Immature natural killer cell (primary cell): ENCODE measurements at regions not wholly inside any gene's neighbourhood (a gene's known extent, or its start where the extent isn't known, plus 50 kb on each side); places are given as distances from the start of the nearest gene placed in this dataset.
"Not testable (repeated sequence)": the region's sequence is repeated elsewhere in the genome, so short reads cannot be mapped to it uniquely, and the experiment has no call there.

Source experiments
- DNase-seq, 3 donors: peaks; one replicate each; pipeline ENCODE4 v3.0.0; 2022; ENCODE audit warnings: mixed read lengths in 1 of 3
- H3K27ac Mint-ChIP-seq, 6 donors: one replicate each; pipeline ENCODE4 v1.8.0; 2020; ENCODE audit warnings: mixed read lengths in 6 of 6, mild to moderate bottlenecking in 5 of 6, inconsistent platforms in 4 of 6, moderate library complexity in 3 of 6
- H3K27me3 Mint-ChIP-seq, 3 donors: one replicate each; pipeline ENCODE4 v1.8.0; 2020 to 2021; ENCODE audit warnings: low read depth in 3 of 3, mild to moderate bottlenecking in 3 of 3, mixed read lengths in 3 of 3, moderate library complexity in 3 of 3, inconsistent platforms in 1 of 3
- H3K36me3 Mint-ChIP-seq, 3 donors: one replicate each; pipeline ENCODE4 v1.8.0; 2020; ENCODE audit warnings: mixed read lengths in 3 of 3, inconsistent platforms in 2 of 3, mild to moderate bottlenecking in 2 of 3
- H3K4me1 Mint-ChIP-seq, 2 donors: one replicate each; pipeline ENCODE4 v1.8.0; 2020; ENCODE audit warnings: inconsistent platforms in 2 of 2, mild to moderate bottlenecking in 2 of 2, mixed read lengths in 2 of 2, moderate library complexity in 1 of 2
- H3K4me3 Mint-ChIP-seq, 5 donors: one replicate each; pipeline ENCODE4 v1.8.0; 2020; ENCODE audit warnings: mild to moderate bottlenecking in 5 of 5, mixed read lengths in 5 of 5, inconsistent platforms in 3 of 5, moderate library complexity in 3 of 5
- H3K9me3 Mint-ChIP-seq, 6 donors: one replicate each; pipeline ENCODE4 v1.8.0; 2020; ENCODE audit warnings: mild to moderate bottlenecking in 6 of 6, mixed read lengths in 6 of 6, inconsistent platforms in 4 of 6, moderate library complexity in 3 of 6

GRCh38 chr13:60869941-60870613, 473.1 kb downstream of the TDRD3 start:
- peaks cover 0 to 3% (median 0%) of the 10 kb centered on the region in 3 donors for H3K36me3 Mint-ChIP-seq
- DNase-seq: no peak
- no peak overlapping the region for H3K4me3 Mint-ChIP-seq
- H3K4me1 Mint-ChIP-seq: no peaks in the 10 kb centered on the region
- peaks cover 15 to 57% (median 36%) of the 10 kb centered on the region in 6 donors for H3K9me3 Mint-ChIP-seq
- no peak overlapping the region for H3K27ac Mint-ChIP-seq
- no peaks in the 10 kb centered on the region for H3K27me3 Mint-ChIP-seq

GRCh38 chr13:60869225-60869624, 472.2 kb downstream of the TDRD3 start:
- peaks cover 15 to 60% (median 39%) of the 10 kb centered on the region in 6 donors for H3K9me3 Mint-ChIP-seq
- no peak overlapping the region for H3K4me3 Mint-ChIP-seq
- DNase-seq: no peak
- H3K27ac Mint-ChIP-seq: no peak overlapping the region
- H3K36me3 Mint-ChIP-seq: peaks cover 0 to 3% (median 0%) of the 10 kb centered on the region in 3 donors
- no peaks in the 10 kb centered on the region for H3K4me1 Mint-ChIP-seq
- no peaks in the 10 kb centered on the region for H3K27me3 Mint-ChIP-seq

GRCh38 chr13:60862036-60862435, 465.0 kb downstream of the TDRD3 start:
- no peaks in the 10 kb centered on the region for H3K4me1 Mint-ChIP-seq
- no peak overlapping the region for H3K27ac Mint-ChIP-seq
- no peak overlapping the region for H3K4me3 Mint-ChIP-seq
- H3K9me3 Mint-ChIP-seq: peaks cover 16 to 52% (median 38%) of the 10 kb centered on the region in 6 donors
- no peaks in the 10 kb centered on the region for H3K36me3 Mint-ChIP-seq
- DNase-seq: no peak
- peaks cover 0 to 1% (median 0%) of the 10 kb centered on the region in 3 donors for H3K27me3 Mint-ChIP-seq

GRCh38 chr13:60857698-60858097, 460.7 kb downstream of the TDRD3 start:
- H3K4me3 Mint-ChIP-seq: no peak overlapping the region
- H3K36me3 Mint-ChIP-seq: no peaks in the 10 kb centered on the region
- no peak for DNase-seq
- H3K4me1 Mint-ChIP-seq: no peaks in the 10 kb centered on the region
- peaks cover 12 to 48% (median 23%) of the 10 kb centered on the region in 6 donors for H3K9me3 Mint-ChIP-seq
- no peak overlapping the region for H3K27ac Mint-ChIP-seq
- H3K27me3 Mint-ChIP-seq: no peaks in the 10 kb centered on the region

GRCh38 chr13:60852886-60853285, 455.9 kb downstream of the TDRD3 start:
- no peak overlapping the region for H3K4me3 Mint-ChIP-seq
- no peaks in the 10 kb centered on the region for H3K27me3 Mint-ChIP-seq
- no peak for DNase-seq
- H3K4me1 Mint-ChIP-seq: no peaks in the 10 kb centered on the region
- H3K27ac Mint-ChIP-seq: no peak overlapping the region
- H3K9me3 Mint-ChIP-seq: peaks cover 0 to 70% (median 19%) of the 10 kb centered on the region in 6 donors
- H3K36me3 Mint-ChIP-seq: no peaks in the 10 kb centered on the region

- H3K4me3 Mint-ChIP-seq: no peak overlapping the region
- H3K27me3 Mint-ChIP-seq: no peaks in the 10 kb centered on the region
- no peak overlapping the region for H3K27ac Mint-ChIP-seq
- DNase-seq: no peak
- no peaks in the 10 kb centered on the region for H3K36me3 Mint-ChIP-seq
- no peaks in the 10 kb centered on the region for H3K4me1 Mint-ChIP-seq
- H3K9me3 Mint-ChIP-seq: peaks cover 2 to 72% (median 20%) of the 10 kb centered on the region in 6 donors
These were observed 454.4 kb downstream of the TDRD3 start for GRCh38 chr13:60851378-60851777.

GRCh38 chr13:60850526-60850925, 453.5 kb downstream of the TDRD3 start:
- Mint-ChIP-seq H3K4me3 (no peak overlapping the region), H3K4me1 (no peaks in the 10 kb centered on the region), H3K9me3 (peaks cover 6 to 78% (median 20%) of the 10 kb centered on the region in 6 donors), H3K27ac (no peak overlapping the region), H3K36me3 (no peaks in the 10 kb centered on the region), H3K27me3 (no peaks in the 10 kb centered on the region)
- no peak for DNase-seq

GRCh38 chr13:60838581-60838980, 441.6 kb downstream of the TDRD3 start:
- Mint-ChIP-seq H3K27ac (no peak overlapping the region), H3K4me1 (no peaks in the 10 kb centered on the region), H3K4me3 (no peak overlapping the region)

GRCh38 chr13:60837806-60838205, 440.8 kb downstream of the TDRD3 start:
- H3K36me3 Mint-ChIP-seq: peaks cover 0 to 3% (median 0%) of the 10 kb centered on the region in 3 donors
- H3K4me1 Mint-ChIP-seq: no peaks in the 10 kb centered on the region
- no peak overlapping the region for H3K4me3 Mint-ChIP-seq
- H3K27ac Mint-ChIP-seq: no peak overlapping the region
- H3K27me3 Mint-ChIP-seq: no peaks in the 10 kb centered on the region
- peaks cover 11 to 49% (median 26%) of the 10 kb centered on the region in 6 donors for H3K9me3 Mint-ChIP-seq
- no peak for DNase-seq

More at GRCh38 chr13:60838581-60838980, 441.6 kb downstream of the TDRD3 start:
- DNase-seq: no peak
- no peaks in the 10 kb centered on the region for H3K27me3 Mint-ChIP-seq
- peaks cover 0 to 3% (median 0%) of the 10 kb centered on the region in 3 donors for H3K36me3 Mint-ChIP-seq
- peaks cover 11 to 55% (median 24%) of the 10 kb centered on the region in 6 donors for H3K9me3 Mint-ChIP-seq

- DNase-seq: no peak
- Mint-ChIP-seq H3K36me3 (peaks cover 0 to 3% (median 0%) of the 10 kb centered on the region in 3 donors), H3K27ac (no peak overlapping the region), H3K4me1 (no peaks in the 10 kb centered on the region), H3K27me3 (no peaks in the 10 kb centered on the region), H3K4me3 (no peak overlapping the region), H3K9me3 (peaks cover 13 to 39% (median 23%) of the 10 kb centered on the region in 6 donors)
These were observed 439.8 kb downstream of the TDRD3 start for GRCh38 chr13:60836821-60837220.

GRCh38 chr13:60811581-60811980, 414.6 kb downstream of the TDRD3 start:
- Mint-ChIP-seq H3K9me3 (peaks cover 9 to 48% (median 16%) of the 10 kb centered on the region in 6 donors), H3K4me1 (no peaks in the 10 kb centered on the region), H3K27me3 (no peaks in the 10 kb centered on the region), H3K36me3 (no peaks in the 10 kb centered on the region), H3K27ac (no peak overlapping the region), H3K4me3 (no peak overlapping the region)
- no peak for DNase-seq

- H3K27ac Mint-ChIP-seq, H3K4me3 Mint-ChIP-seq, H3K4me1 Mint-ChIP-seq: not testable (repeated sequence)
These were observed 408.6 kb downstream of the TDRD3 start for GRCh38 chr13:60805640-60806039.

GRCh38 chr13:60798503-60798902, 401.5 kb downstream of the TDRD3 start:
- Mint-ChIP-seq H3K36me3 (no peaks in the 10 kb centered on the region), H3K27me3 (no peaks in the 10 kb centered on the region), H3K4me1 (no peaks in the 10 kb centered on the region), H3K4me3 (no peak overlapping the region), H3K27ac (no peak overlapping the region), H3K9me3 (peaks cover 0 to 19% (median 8%) of the 10 kb centered on the region in 6 donors)
- no peak for DNase-seq

More at GRCh38 chr13:60805640-60806039, 408.6 kb downstream of the TDRD3 start:
- not testable (repeated sequence) for H3K27me3 Mint-ChIP-seq, DNase-seq, H3K36me3 Mint-ChIP-seq
- H3K9me3 Mint-ChIP-seq: peaks cover 2 to 28% (median 10%) of the 10 kb centered on the region in 6 donors

- no peaks in the 10 kb centered on the region for H3K4me1 Mint-ChIP-seq
These were observed 400.1 kb downstream of the TDRD3 start for GRCh38 chr13:60797112-60797511.

GRCh38 chr13:60794751-60795150, 397.7 kb downstream of the TDRD3 start:
- Mint-ChIP-seq H3K9me3 (peaks cover 6 to 40% (median 9%) of the 10 kb centered on the region in 6 donors), H3K4me1 (no peaks in the 10 kb centered on the region), H3K27ac (no peak overlapping the region), H3K36me3 (no peaks in the 10 kb centered on the region), H3K27me3 (no peaks in the 10 kb centered on the region), H3K4me3 (no peak overlapping the region)
- no peak for DNase-seq

More at GRCh38 chr13:60797112-60797511, 400.1 kb downstream of the TDRD3 start:
- H3K9me3 Mint-ChIP-seq: peaks cover 4 to 25% (median 9%) of the 10 kb centered on the region in 6 donors
- no peaks in the 10 kb centered on the region for H3K27me3 Mint-ChIP-seq
- no peaks in the 10 kb centered on the region for H3K36me3 Mint-ChIP-seq
- DNase-seq: no peak
- H3K4me3 Mint-ChIP-seq: no peak overlapping the region
- no peak overlapping the region for H3K27ac Mint-ChIP-seq
